ENCODE measurements at regions not wholly inside any gene's neighbourhood (a gene's known extent, or its start where the extent isn't known, plus 50 kb on each side); places are given as distances from the start of the nearest gene placed in this dataset.

- no peak for DNase-seq
Measured at GRCh38 chr12:19025582-19025981, 104.0 kb upstream of the PLEKHA5 start.

DNA sequence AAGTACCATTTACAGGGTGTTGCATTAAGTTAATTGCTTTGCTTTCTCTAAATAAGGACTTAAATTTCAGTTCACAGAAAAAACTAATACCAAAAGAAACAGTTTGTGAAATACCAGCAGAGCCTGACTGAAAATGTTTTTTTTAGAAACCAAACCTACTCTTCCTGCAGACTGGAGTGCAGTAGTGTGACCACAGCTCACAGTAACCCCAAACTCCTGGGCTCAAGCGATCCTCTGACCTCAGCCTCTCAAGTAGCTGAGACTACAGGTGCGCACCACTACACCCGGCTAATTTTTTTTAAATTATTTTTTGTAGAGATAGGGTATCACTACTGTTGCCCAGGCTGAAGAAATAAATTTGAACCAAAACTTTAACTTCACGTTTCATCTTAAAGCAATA lies 103.5 kb upstream of the PLEKHA5 start:
- DNase-seq = no peak

GRCh38 chr12:19026614-19027488 lies 102.7 kb upstream of the PLEKHA5 start:
- DNase-seq = no peak

DNA sequence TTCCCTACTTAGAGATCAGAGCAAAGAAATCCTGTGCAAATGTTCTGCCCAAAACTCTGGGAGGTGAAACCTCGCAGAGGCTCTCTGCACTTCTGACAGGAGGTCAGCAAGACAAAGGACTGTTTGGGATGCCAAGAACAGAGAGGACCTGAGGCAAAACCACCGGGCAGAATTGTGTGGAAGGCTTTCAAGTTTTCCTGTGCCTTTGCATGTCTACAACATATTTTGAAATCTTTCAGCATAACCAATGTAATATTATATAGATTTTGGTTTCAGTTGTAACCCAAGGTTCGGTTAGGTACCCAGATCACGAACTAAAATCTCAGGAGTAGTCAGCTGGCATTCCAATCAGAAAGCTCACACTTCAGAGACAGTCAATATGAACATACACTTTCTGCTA lies 99.4 kb upstream of the PLEKHA5 start:
- DNase-seq = no peak

DNA sequence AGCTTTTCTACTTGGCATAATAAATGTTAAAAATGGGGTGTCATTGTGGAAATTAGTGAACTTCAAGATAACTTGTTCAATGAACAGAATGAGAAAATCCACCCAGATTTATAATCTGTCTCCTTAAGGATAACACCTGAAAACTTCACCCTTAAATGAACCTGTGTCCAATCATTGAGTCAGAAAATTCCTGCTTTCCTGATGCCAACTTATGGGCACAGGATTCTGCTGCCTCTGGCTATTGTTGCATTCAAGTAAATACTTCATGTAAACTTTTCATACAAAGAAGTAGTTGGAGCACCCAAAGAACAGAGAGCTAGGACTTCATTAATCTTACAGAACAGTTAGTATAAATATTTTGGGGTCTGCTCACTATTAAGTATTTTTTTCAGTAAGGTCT lies 98.9 kb upstream of the PLEKHA5 start:
- DNase-seq = no peak

- DNase-seq = no peak
Measured at GRCh38 chr12:19031032-19031431, 98.5 kb upstream of the PLEKHA5 start.

GRCh38 chr12:19032826-19033225 lies 96.7 kb upstream of the PLEKHA5 start:
- no peak for DNase-seq

- DNase-seq = no peak
Measured at GRCh38 chr12:19033244-19033643, 96.3 kb upstream of the PLEKHA5 start.

DNA sequence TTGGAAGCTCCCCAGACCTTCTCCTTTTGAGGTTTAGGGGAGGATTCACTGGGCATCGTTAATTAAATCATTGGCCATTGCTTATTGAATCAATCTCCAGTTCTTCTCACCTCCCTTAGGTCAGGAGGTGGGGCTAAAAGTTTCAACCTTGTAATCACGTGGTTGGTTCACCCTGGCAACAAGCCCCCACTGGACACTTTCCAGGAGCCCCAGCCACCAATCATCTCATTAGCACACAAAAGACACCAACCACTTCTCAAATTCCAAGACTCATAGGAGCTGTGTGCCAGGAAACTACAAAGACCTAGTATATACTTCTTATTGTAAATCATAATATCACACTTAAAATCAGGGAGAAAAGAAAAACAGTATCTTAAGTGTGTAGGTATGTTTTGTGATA lies 94.6 kb upstream of the PLEKHA5 start:
- no peak for DNase-seq

DNA sequence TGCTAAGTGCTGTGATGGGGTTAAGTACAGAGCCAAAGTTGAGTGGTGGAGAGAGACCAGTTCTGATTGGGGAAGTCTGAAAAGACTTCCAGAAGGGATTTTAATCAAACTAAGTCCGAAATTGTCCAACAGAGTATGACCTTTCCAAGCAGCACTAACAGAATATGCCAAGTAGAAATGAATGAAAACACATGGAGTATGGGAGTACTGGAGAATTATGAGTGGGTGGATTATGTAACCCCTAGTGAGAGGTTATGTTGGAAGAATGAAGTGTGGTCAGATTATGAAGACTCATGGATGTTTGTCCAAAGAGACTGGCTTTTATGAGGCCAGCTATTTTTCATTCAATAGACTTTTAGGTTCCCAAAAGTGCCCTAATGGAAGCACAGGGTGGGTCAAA lies 94.0 kb upstream of the PLEKHA5 start:
- DNase-seq = no peak

DNA sequence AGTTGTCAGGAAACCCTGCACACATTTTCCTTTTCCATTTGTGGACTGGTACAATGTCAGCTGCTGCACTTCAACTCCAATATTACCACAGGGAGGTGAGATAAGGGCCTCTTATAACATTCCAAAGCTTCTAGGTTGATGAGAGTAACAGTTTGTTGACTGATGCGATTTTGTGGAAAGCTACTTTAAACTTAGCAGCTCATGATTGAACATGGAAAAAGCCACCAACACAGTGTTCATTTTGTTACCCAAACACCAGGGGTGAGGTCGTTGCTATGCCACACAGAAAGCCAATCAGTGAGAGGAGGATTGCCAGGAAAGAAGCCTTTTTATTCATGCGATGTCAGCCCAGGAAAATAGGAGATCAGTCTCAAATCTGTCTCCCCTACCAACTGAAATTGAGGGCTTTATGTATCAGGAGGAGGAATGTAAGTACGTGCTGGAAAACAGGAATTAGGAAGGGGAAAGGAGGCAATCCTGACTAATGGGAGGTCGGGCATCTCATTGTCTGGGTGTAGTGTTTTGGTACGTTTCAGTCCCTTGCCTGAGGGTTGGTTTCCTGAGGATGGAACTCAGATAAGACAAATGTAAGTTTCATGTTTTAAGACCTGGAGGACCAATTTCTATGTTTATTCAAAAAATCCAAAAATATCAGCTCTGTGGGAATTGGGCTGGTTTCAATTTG lies 92.7 kb upstream of the PLEKHA5 start:
- no peak for DNase-seq

GRCh38 chr12:19038209-19038608 lies 91.3 kb upstream of the PLEKHA5 start:
- no peak for DNase-seq

DNA sequence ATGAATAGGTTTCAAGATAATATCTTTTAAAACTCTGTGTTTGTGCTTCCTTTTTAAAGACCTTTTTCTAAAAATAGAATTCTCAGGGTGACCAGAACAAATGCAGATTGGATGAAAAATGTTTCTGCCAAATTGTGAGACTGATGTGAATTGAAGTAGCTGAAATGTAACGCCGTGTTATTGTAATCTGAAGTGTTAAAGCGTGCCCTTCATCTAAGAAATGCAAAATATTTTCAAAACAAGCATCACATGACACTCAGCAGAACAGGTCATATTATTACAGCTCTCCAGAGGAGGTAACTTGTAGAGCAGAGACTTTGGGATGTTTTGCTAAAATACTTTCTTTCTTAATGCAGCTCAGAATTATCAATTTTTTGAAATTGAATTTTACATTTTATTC lies 90.0 kb upstream of the PLEKHA5 start:
- no peak for DNase-seq

GRCh38 chr12:19042221-19042620 lies 87.3 kb upstream of the PLEKHA5 start:
- no peak for DNase-seq

DNA sequence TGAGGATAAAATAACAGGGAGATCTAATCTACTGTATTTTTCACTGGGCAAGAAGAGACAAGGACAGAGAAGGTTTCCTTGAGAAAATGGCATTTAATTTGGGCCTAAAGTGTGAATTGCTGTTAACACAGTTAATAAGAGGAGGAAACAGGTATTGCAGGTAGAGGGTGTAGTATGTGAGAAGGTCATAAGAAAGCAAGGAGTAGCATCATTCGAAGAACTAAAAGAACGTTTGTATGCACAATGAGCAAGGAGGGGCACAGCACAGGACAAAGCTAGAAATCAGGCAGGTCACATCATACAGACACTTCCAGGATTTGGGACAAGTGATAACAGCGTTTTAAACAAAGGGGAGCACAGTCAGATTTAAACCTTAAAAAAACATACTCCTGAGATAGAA lies 85.1 kb upstream of the PLEKHA5 start:
- DNase-seq = no peak

DNA sequence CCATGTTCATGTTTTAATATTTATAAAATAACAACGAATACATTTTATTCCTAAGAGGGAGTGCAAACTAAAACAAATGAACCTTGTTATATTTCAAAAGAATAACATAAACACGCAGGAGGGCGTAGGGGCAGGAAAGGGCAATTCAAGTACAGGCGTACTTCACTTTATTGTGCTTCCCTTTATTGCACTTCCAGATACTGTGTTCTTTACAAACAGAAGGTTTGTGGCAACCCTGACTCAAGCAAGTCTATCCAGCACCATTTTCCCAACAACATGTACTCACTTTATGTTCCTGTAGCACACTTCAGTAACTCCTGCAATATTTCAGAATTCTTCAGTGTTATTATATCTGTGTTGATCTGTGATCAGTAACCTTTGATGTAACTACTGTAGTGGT lies 84.6 kb upstream of the PLEKHA5 start:
- DNase-seq = no peak

GRCh38 chr12:19045426-19045825 lies 84.1 kb upstream of the PLEKHA5 start:
- no peak for DNase-seq

GRCh38 chr12:19048943-19049342 lies 80.6 kb upstream of the PLEKHA5 start:
- DNase-seq = no peak

- no peak for DNase-seq
Measured at GRCh38 chr12:19052689-19053088, 76.8 kb upstream of the PLEKHA5 start.

- no peak for DNase-seq
Measured at GRCh38 chr12:19053218-19053617, 76.3 kb upstream of the PLEKHA5 start.

GRCh38 chr12:19054035-19054434 lies 75.5 kb upstream of the PLEKHA5 start:
- no peak for DNase-seq

GRCh38 chr12:19055589-19055988 lies 73.9 kb upstream of the PLEKHA5 start:
- DNase-seq = no peak

DNA sequence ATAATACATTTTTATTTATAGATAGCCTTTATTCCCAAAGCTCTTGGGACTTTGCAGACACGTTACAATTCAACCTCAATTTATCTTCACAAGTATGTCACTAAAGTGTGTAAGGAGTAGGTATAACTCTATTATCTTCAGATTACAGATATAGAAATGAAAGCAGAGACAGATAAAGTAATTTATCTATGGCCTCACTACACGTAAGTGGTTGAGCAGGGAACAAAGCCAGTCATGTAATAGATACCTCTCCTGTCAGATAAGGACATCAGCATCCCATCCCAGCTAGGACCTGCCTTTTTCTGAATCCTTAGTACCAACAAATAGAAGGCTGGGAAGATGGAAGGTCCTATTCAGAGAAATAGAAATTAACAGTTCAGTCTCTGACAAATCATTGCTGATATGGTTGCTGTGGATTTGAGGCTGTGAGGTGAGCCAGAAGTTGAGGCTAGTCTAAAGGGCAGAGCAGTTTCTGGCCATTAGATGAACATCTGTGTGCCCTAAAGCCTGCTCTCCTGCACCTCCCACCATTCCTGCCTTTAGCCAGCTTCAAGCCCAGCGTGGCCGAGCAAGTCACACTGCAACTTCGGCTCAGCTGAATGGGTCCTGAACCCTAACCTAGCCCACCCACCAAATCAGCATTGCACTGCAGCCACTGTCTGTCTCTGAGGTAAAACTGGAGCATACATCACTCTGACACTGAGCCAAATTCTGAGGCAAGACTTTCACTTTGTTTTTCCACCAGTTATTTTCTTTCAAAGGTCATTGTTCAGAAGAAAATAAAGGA lies 71.1 kb upstream of the PLEKHA5 start:
- DNase-seq = no peak

- DNase-seq = no peak
Measured at GRCh38 chr12:19064713-19065112, 64.8 kb upstream of the PLEKHA5 start.
